H1 (cell line): ENCODE measurements at regions not wholly inside any gene's neighbourhood (a gene's known extent, or its start where the extent isn't known, plus 50 kb on each side); places are given as distances from the start of the nearest gene placed in this dataset.

Experiments
- CTCF ChIA-PET: fragments of 300-600 bp; sonication (Branson Sonifier 250); formaldehyde crosslinking; loops from one replicate; lab custom pipeline; 2021; ENCODE audit not compliant: partially characterized antibody; lab: Charles Lee
- POLR2A ChIA-PET: fragments of 300-600 bp; sonication (Branson Sonifier 250); formaldehyde crosslinking; loops from one replicate; lab custom pipeline; 2021; ENCODE audit warnings: inconsistent platforms; ENCODE audit not compliant: partially characterized antibody; lab: Charles Lee
- DNase-seq, 2 experiments: peaks; one replicate each; pipeline versions ENCODE4 v3.0.0 to v3.0.0-alpha.2; 2010 to 2022; ENCODE audit warnings: low spot score in 2 of 2, low read depth in 1 of 2, mixed read lengths in 1 of 2
- FAIRE-seq: peaks from 2 replicates; lab custom pipeline; 2011; peaks lifted over from hg19 to GRCh38; lab: Jason Lieb, UNC
- H2AFZ ChIP-seq: 2 replicates; pipeline ENCODE4 v1.8.1; 2012; ENCODE audit warnings: low read length, inconsistent platforms
- H2AK5ac ChIP-seq: 2 replicates; pipeline ENCODE4 v1.6.1; 2013; ENCODE audit warnings: low read depth, low read length
- H2BK120ac ChIP-seq: replicated peaks from 2 replicates; pipeline ENCODE3; 2013; ENCODE audit warnings: low read depth, low read length, inconsistent platforms
- H2BK12ac ChIP-seq: 2 replicates; pipeline ENCODE4 v1.6.1; 2013; ENCODE audit warnings: low read depth, low read length
- H2BK15ac ChIP-seq: 2 replicates; pipeline ENCODE4 v1.6.1; 2013; ENCODE audit warnings: low read length
- H2BK20ac ChIP-seq: 2 replicates; pipeline ENCODE4 v1.6.1; 2013; ENCODE audit warnings: low read length
- H2BK5ac ChIP-seq: 2 replicates; pipeline ENCODE4 v1.6.1; 2013; ENCODE audit warnings: low read depth, low read length
- H3K14ac ChIP-seq: 2 replicates; pipeline ENCODE4 v1.6.1; 2013; ENCODE audit warnings: inconsistent platforms; ENCODE audit not compliant: insufficient read length
- H3K18ac ChIP-seq: 2 replicates; pipeline ENCODE4 v1.6.1; 2013; ENCODE audit warnings: low read length; ENCODE audit errors: extremely low read depth
- H3K23ac ChIP-seq: 2 replicates; pipeline ENCODE4 v1.6.1; 2013; ENCODE audit warnings: inconsistent platforms; ENCODE audit not compliant: insufficient read length
- H3K23me2 ChIP-seq: 2 replicates; pipeline ENCODE4 v1.6.1; 2013; ENCODE audit warnings: low read depth, low read length
- H3K27ac ChIP-seq: 2 replicates; pipeline ENCODE4 v1.6.1; 2011; ENCODE audit warnings: low read depth, low read length, inconsistent platforms
- H3K27me3 ChIP-seq, 4 experiments: replicated peaks in 1 of 4; 1 replicate in 1 of 4; 2 replicates in 3 of 4; pipeline versions ENCODE4 v1.6.1 to v1.8.1; 2011 to 2013; ENCODE audit warnings: low read length in 3 of 4, mild to moderate bottlenecking in 3 of 4, inconsistent platforms in 2 of 4, mixed read lengths in 2 of 4, moderate library complexity in 1 of 4; ENCODE audit not compliant: control insufficient read depth in 3 of 4, insufficient read depth in 3 of 4; ENCODE audit errors: extremely low read depth in 1 of 4
- H3K36me3 ChIP-seq, 4 experiments: 2 replicates each; pipeline versions ENCODE4 v1.6.1 to v1.8.1; 2011 to 2013; ENCODE audit warnings: mild to moderate bottlenecking in 4 of 4, low read length in 3 of 4, moderate library complexity in 2 of 4, control low read depth in 1 of 4, inconsistent platforms in 1 of 4; ENCODE audit not compliant: insufficient read depth in 4 of 4, control insufficient read depth in 2 of 4
- H3K4ac ChIP-seq: replicated peaks from 2 replicates; pipeline ENCODE3; 2013; ENCODE audit warnings: low read length, low read depth, mixed read lengths, inconsistent platforms; ENCODE audit not compliant: insufficient read length
- H3K4me1 ChIP-seq, 4 experiments: replicated peaks in 1 of 4; 1 replicate in 1 of 4; 2 replicates in 3 of 4; pipeline versions ENCODE4 v1.6.1 to v1.8.1; 2011 to 2013; ENCODE audit warnings: low read length in 3 of 4, inconsistent platforms in 2 of 4, mixed read lengths in 1 of 4; ENCODE audit not compliant: insufficient read depth in 4 of 4, control insufficient read depth in 3 of 4
- H3K4me2 ChIP-seq, 2 experiments: 2 replicates each; pipeline versions ENCODE4 v1.6.1 to v1.8.1; 2011 to 2013; ENCODE audit warnings: low read depth in 2 of 2, low read length in 2 of 2, control low read depth in 1 of 2, inconsistent platforms in 1 of 2, mild to moderate bottlenecking in 1 of 2; ENCODE audit not compliant: insufficient read depth in 1 of 2
- H3K4me3 ChIP-seq, 4 experiments: fragments of 200-600, 300-600 bp in 1 of 4; sonication (generic), shearing (Covaris generic), sonication (Bioruptor Twin) in 1 of 4; 2 replicates each; pipeline versions ENCODE4 v1.5.1 to v1.8.1; 2011 to 2016; ENCODE audit warnings: low read length in 4 of 4, low read depth in 3 of 4, control low read depth in 2 of 4, inconsistent platforms in 2 of 4, mild to moderate bottlenecking in 2 of 4, mixed read lengths in 1 of 4, moderate library complexity in 1 of 4; ENCODE audit not compliant: insufficient read depth in 2 of 4; ENCODE audit errors: extremely low read depth in 1 of 4
- H3K56ac ChIP-seq: replicated peaks from 2 replicates; pipeline ENCODE3; 2013; ENCODE audit warnings: low read depth, mild to moderate bottlenecking, mixed read lengths, low read length, inconsistent platforms; ENCODE audit not compliant: insufficient read length
- H3K79me1 ChIP-seq: 2 replicates; pipeline ENCODE4 v1.6.1; 2013; ENCODE audit warnings: low read depth, low read length, control low read depth
- H3K79me2 ChIP-seq, 2 experiments: 2 replicates each; pipeline versions ENCODE4 v1.6.1 to v1.8.1; 2012 to 2013; ENCODE audit warnings: low read length in 2 of 2, mild to moderate bottlenecking in 2 of 2, inconsistent platforms in 1 of 2; ENCODE audit not compliant: insufficient read depth in 2 of 2, control insufficient read depth in 1 of 2
- H3K9ac ChIP-seq, 4 experiments: replicated peaks in 1 of 4; 1 replicate in 1 of 4; 2 replicates in 3 of 4; pipeline versions ENCODE4 v1.6.1 to v1.8.1; 2011 to 2013; ENCODE audit warnings: low read depth in 3 of 4, low read length in 3 of 4, control low read depth in 2 of 4, mild to moderate bottlenecking in 2 of 4, moderate library complexity in 2 of 4, inconsistent platforms in 1 of 4; ENCODE audit errors: extremely low read depth in 1 of 4
- H3K9me3 ChIP-seq, 2 experiments: 2 replicates each; pipeline versions ENCODE4 v1.6.1 to v1.8.1; 2012 to 2013; ENCODE audit warnings: mild to moderate bottlenecking in 2 of 2, moderate library complexity in 2 of 2, control low read depth in 1 of 2, inconsistent platforms in 1 of 2, low read depth in 1 of 2, low read length in 1 of 2, mixed read lengths in 1 of 2; ENCODE audit not compliant: insufficient read depth in 2 of 2
- H4K20me1 ChIP-seq, 2 experiments: replicated peaks in 1 of 2; 2 replicates each; pipeline versions ENCODE3 to v1.8.1; 2011 to 2013; ENCODE audit warnings: inconsistent platforms in 2 of 2, low read length in 2 of 2, mild to moderate bottlenecking in 1 of 2; ENCODE audit not compliant: insufficient read depth in 2 of 2, control insufficient read depth in 1 of 2
- H4K5ac ChIP-seq: 2 replicates; pipeline ENCODE4 v1.6.1; 2013; ENCODE audit warnings: low read length, low read depth, mixed read lengths, inconsistent platforms; ENCODE audit not compliant: insufficient read length
- H4K8ac ChIP-seq: 2 replicates; pipeline ENCODE4 v1.8.0; 2013; ENCODE audit warnings: mild to moderate bottlenecking, moderate library complexity, low read length, inconsistent platforms; ENCODE audit not compliant: insufficient read depth; ENCODE audit errors: extremely low read depth
- H4K91ac ChIP-seq: replicated peaks from 2 replicates; pipeline ENCODE3; 2013; ENCODE audit warnings: low read length, mixed read lengths, inconsistent platforms; ENCODE audit not compliant: insufficient read length
- ATF2 ChIP-seq: IDR thresholded peaks from 2 replicates; pipeline ENCODE4 v1.6.1; 2012; ENCODE audit warnings: low read length, inconsistent platforms
- CEBPB ChIP-seq: IDR thresholded peaks from 2 replicates; pipeline ENCODE4 v1.6.1; 2012; ENCODE audit warnings: low read depth, low read length
- CTCF ChIP-seq, 3 experiments: IDR thresholded peaks; 1 replicate in 2 of 3; 2 replicates in 1 of 3; pipeline versions ENCODE4 v1.5.1 to v1.6.1; 2011; ENCODE audit warnings: low read length in 3 of 3, mild to moderate bottlenecking in 3 of 3, inconsistent platforms in 2 of 3, low read depth in 1 of 3, moderate library complexity in 1 of 3; ENCODE audit not compliant: insufficient read depth in 1 of 3; ENCODE audit errors: control extremely low read depth in 1 of 3
- NANOG ChIP-seq: IDR thresholded peaks from 2 replicates; pipeline ENCODE4 v1.6.1; 2011; ENCODE audit warnings: low read length, low read depth, mild to moderate bottlenecking, inconsistent platforms; ENCODE audit not compliant: insufficient read depth, poor library complexity, severe bottlenecking
- POU5F1 ChIP-seq: IDR thresholded peaks from 2 replicates; pipeline ENCODE4 v1.6.1; 2011; ENCODE audit warnings: low read depth, mild to moderate bottlenecking, low read length, moderate library complexity
- RNF2 ChIP-seq: fragments of 200-900, 300-1000 bp; sonication (generic); IDR thresholded peaks from 2 replicates; pipeline ENCODE4 v1.7.1; 2016; ENCODE audit warnings: borderline replicate concordance, low read depth, mild to moderate bottlenecking, antibody characterized with exemption, low read length; ENCODE audit not compliant: poor library complexity, severe bottlenecking; ENCODE audit errors: missing control alignments
- SIRT6 ChIP-seq: IDR thresholded peaks from one replicate; pipeline ENCODE4 v1.7.1; 2012; ENCODE audit warnings: low read length, inconsistent platforms
- WGBS, 2 experiments: shearing (Covaris generic) in 1 of 2; methylation state at CpG; one replicate each; pipeline versions ENCODE4 v1.1.6 to v1.1.7; 2013 to 2015; ENCODE audit warnings: low lambda C conversion rate in 2 of 2, mixed read lengths in 2 of 2, inconsistent platforms in 1 of 2, low coverage in 1 of 2, missing lambda C conversion rate in 1 of 2; ENCODE audit not compliant: insufficient replicate concordance in 2 of 2, insufficient coverage in 1 of 2, insufficient read length in 1 of 2; ENCODE audit errors: extremely low coverage in 1 of 2, missing lambda C conversion rate in 1 of 2; 5-methylcytosine and 5-hydroxymethylcytosine counted together

- Histone ChIP-seq H3K36me3 (no peaks in the 10 kb centered on the region), H4K20me1 (no peaks in the 10 kb centered on the region), H2AFZ (no peak overlapping the region), H3K79me2 (no peaks in the 10 kb centered on the region), H2BK12ac (no peak overlapping the region), H2AK5ac (no peak overlapping the region), H3K23ac (no peak overlapping the region), H3K4me2 (no peak overlapping the region), H3K9ac (no peak overlapping the region), H3K4me3 (no peak overlapping the region), H2BK15ac (no peak overlapping the region), H4K91ac (no peak overlapping the region), H2BK20ac (no peak overlapping the region), H3K56ac (no peak overlapping the region), H2BK5ac (no peak overlapping the region), H3K27ac (no peak overlapping the region), H2BK120ac (no peak overlapping the region), H3K18ac (no peak overlapping the region), H3K27me3 (no peaks in the 10 kb centered on the region), H3K79me1 (no peaks in the 10 kb centered on the region), H3K4ac (no peak overlapping the region), H4K8ac (no peak overlapping the region), H3K23me2 (no peaks in the 10 kb centered on the region), H3K4me1 (peaks cover 0 to 2% (median 0%) of the 10 kb centered on the region in 4 experiments; a peak in 2 of 7 replicates), H4K5ac (no peak overlapping the region), H3K14ac (no peak overlapping the region), H3K9me3 (no peaks in the 10 kb centered on the region)
- 82% methylated on average over 8 of the region's 8 CpGs; no CpG with 5 or more reads in 1 of the 2 experiments for WGBS, 2 experiments
- TF ChIP-seq CTCF (IDR thresholded peaks at IDR 0.05; ENCODE audit: control extremely low read depth in 1 of 3, insufficient read depth in 1 of 3, low read depth in 1 of 3, low read length in 3 of 3) (no peak), ATF2 (no peak), POU5F1 (no peak), SIRT6 (no peak), CEBPB (no peak), NANOG (no peak), RNF2 (no peak)
- ChIA-PET CTCF (no interaction called here), POLR2A (no interaction called here)
- DNase-seq (no peak), FAIRE-seq (no peak)
Measured at GRCh38 chr17:72343911-72344310, 223.1 kb downstream of the SOX9 start.
